ENCODE measurements at regions not wholly inside any gene's neighbourhood (a gene's known extent, or its start where the extent isn't known, plus 50 kb on each side); places are given as distances from the start of the nearest gene placed in this dataset.

DNA sequence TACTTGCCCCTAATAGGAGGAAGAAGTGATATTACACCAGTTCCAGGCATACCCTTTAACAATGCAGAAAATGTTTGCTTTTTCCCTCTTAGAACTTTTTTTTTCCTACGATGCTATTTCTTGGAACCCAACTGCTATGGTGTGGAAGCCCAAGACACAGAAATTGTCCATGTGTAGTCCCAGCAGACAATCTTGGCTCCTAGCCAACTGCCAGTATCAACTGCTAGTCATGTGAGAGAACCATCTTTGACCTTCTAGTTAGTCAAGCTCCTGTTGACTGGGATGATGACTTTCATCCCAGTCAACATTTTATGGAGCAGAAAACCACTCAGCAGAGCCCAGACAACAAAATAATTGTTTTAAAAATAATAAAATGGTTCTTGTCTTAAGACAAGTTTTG lies 532.4 kb downstream of the TLR4 start:
- TF ChIP-seq, protein P1, sequence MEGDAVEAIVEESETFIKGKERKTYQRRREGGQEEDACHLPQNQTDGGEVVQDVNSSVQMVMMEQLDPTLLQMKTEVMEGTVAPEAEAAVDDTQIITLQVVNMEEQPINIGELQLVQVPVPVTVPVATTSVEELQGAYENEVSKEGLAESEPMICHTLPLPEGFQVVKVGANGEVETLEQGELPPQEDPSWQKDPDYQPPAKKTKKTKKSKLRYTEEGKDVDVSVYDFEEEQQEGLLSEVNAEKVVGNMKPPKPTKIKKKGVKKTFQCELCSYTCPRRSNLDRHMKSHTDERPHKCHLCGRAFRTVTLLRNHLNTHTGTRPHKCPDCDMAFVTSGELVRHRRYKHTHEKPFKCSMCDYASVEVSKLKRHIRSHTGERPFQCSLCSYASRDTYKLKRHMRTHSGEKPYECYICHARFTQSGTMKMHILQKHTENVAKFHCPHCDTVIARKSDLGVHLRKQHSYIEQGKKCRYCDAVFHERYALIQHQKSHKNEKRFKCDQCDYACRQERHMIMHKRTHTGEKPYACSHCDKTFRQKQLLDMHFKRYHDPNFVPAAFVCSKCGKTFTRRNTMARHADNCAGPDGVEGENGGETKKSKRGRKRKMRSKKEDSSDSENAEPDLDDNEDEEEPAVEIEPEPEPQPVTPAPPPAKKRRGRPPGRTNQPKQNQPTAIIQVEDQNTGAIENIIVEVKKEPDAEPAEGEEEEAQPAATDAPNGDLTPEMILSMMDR (IDR thresholded peaks at IDR 0.05; ENCODE audit: insufficient read depth, low read depth, low read length), result no peak
- TF ChIP-seq EZH2 (IDR thresholded peaks at IDR 0.05; ENCODE audit: insufficient read depth, low read length), result no peak

Data from astrocyte (in vitro differentiated cells and primary cell).